Activated T-helper 9 cell treated with anti-CD3 and anti-CD28 coated beads, Interleukin-2, amount 50 U/mL, for 16 hours (primary cell): ENCODE measurements at regions not wholly inside any gene's neighbourhood (a gene's known extent, or its start where the extent isn't known, plus 50 kb on each side); places are given as distances from the start of the nearest gene placed in this dataset.

ENCODE experiments used
- DNase-seq: peaks from one replicate; pipeline ENCODE4 v3.0.0-alpha.2; 2020; ENCODE audit warnings: low read depth

- DNase-seq = no peak
These were observed 243.3 kb downstream of the ZNF674 start for GRCh38 chrX:46301903-46302302.

DNA sequence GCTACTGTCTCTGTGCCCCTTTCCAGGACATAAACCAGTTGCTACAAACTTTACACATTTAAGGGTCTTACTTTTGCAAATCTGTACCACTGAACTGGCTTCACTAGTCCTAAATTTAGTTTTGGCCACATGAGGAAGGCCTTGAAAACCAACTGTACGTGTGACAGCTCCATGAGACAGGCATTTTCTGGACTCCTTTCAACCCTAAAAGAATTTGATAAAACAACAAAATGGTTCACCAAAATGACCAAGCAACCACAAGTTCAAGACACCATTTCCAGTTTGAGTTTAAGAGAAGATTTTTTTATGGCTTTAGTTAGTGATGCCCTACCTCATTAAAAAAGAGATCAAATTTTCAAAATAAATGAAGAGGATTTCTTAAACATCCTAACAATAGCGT, 246.4 kb downstream of the ZNF674 start:
- no peak for DNase-seq

- DNase-seq = no peak
These were observed 249.3 kb downstream of the ZNF674 start for GRCh38 chrX:46295963-46296362.

DNA sequence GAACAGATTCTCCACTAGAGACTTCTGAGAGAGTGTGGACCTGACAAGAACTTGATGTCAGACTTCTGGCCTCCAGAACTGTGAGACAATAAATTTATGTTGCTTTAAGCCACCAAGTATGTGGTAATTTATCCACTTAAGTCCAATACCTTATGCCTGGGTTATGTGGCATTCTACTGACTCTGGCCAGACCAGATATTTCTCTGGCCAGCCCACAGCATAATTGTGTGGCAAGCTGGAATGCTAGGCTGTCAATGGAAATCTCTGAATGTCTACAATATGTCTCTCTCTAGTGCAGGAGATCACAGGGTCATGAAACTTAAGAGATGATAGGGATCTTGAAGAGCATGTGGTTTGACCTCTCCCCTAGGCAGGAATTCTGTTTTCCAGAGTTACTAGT, 251.0 kb downstream of the ZNF674 start:
- no peak for DNase-seq

DNA sequence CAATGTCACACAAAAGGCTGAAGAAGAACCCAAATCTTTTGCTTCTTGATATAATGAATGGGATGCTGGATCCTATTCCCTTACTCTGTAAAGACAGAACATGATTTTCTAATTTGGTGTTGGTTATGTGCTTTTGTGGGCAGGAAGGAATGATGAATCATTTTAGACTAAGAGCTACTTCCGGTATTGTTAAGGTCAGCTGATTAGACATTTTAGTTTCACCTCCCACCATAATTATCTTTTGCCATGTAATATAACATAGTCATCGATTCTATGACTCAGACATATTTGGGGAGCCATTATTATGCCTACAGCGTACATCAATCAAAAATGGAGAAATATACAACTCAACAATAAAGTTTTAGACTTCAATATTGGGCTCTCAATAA, 265.3 kb downstream of the ZNF674 start:
- DNase-seq = no peak

GRCh38 chrX:46279214-46279924, 265.9 kb downstream of the ZNF674 start:
- DNase-seq = no peak

DNA sequence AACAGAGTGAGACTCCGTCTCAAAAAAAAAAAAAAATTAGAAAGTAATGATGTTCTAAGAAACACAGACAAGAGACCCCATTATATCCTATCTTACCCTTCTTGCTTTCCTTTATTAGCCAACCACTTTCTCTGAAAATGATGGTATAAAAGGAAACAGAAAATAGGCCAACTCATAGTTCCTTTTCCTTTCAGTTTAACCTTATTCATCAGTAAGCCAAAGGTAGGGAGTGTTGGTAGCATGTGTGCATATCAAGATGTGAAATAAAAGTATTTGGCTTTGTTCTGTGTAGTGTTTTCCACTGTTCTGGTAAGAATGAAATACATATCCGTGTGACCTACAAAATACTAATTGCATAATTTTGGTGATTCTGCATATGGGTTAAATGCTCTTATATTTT, 266.6 kb downstream of the ZNF674 start:
- DNase-seq = no peak

DNA sequence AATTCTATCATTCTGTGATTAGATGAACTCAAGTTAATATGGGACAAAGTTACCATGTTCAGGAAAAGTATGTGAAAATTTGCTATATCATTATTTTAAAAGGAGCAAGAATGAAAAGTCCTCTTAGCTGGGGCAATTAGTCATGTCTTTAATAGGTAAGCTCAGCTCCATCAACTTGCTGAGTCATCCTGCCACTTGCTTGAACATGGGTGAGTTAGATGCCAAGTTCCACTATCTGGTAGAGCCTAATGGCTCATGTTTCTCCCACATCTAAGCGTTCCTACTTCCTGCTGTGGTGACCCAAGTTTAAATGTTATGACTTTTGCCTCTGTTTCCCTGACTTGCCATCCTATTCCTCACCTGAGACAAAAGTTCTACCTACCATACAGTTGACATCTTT, 276.8 kb downstream of the ZNF674 start:
- no peak for DNase-seq

GRCh38 chrX:46263494-46263893, 281.7 kb downstream of the ZNF674 start:
- no peak for DNase-seq

DNA sequence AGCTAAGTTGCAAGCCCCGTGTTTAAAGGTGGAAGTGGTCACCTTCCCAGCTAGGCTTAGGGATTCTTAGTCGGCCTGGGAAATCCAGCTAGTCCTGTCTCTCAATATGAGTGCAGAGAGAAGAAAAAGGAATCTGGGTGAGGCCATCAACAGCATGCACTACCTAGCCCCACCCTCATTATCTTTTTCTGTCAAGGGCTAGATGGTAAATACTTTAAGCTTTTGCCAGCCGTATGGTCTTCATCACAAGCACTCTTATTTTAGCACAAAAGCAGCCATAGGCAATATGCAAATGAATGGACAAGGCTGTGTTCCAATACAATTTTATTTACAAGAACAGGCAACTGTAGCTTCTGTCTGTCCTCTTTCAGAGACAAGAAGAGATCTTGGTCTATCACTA, 282.9 kb downstream of the ZNF674 start:
- DNase-seq = no peak

- no peak for DNase-seq
These were observed 284.7 kb downstream of the ZNF674 start for GRCh38 chrX:46260499-46260898.

GRCh38 chrX:46258356-46258755, 286.9 kb downstream of the ZNF674 start:
- DNase-seq = no peak

GRCh38 chrX:46257451-46257879, 287.8 kb downstream of the ZNF674 start:
- no peak for DNase-seq

DNA sequence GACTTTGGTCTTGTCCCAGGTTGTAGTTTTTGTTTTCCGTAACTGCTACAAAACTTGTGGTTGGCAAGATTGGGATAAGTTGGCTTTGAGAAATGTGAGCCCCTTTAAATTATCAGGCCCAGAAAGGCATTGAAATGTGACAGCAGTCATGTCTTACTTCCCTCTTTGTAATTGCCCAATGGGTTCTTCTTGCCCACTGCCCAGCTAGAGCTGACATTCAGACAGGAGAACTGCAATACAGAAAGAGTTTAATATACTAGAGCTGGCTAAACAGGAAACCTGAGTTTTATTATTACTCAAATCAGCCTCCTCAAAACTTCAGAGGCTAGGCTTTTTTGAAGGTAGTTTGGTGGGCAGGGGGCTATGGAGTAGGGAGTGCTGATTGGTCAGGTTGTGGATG, 288.3 kb downstream of the ZNF674 start:
- no peak for DNase-seq

DNA sequence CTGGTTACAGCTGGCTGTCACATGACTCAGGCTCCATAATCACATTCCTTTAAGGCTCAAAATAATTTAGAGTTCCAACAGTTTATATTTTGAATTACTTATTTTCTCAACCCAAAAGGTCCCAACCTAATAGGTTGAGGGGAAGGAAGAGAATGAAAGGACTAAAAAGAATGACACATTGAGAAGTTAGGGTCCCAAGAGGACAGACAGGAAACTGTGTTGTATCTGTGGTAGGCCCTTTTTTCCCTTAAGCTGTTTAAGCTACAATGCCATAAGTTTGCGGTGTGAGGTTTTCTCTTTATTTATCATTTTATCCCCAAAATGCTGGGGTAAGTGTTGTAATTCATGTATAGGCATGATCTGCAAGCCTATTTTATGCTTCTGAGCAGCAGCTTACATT, 290.2 kb downstream of the ZNF674 start:
- no peak for DNase-seq

DNA sequence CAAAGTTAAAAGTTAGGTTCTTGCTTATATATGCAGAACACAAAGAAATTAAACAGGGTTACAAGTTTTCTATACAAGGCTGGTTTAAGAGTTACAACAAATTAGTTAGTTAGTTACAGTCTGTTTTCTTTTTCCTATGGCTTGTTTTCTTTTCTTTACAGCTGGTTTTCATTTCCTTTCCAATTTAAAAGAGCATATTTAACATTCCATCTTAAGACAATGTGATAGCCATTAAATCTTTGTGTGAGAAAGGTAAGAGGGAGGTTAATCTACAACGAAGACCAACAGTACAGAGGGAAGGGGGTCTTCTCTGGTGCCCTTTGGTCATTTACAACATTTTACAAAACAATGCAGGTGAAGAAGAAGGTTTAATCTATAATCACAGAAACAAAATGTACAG, 290.6 kb downstream of the ZNF674 start:
- no peak for DNase-seq

DNA sequence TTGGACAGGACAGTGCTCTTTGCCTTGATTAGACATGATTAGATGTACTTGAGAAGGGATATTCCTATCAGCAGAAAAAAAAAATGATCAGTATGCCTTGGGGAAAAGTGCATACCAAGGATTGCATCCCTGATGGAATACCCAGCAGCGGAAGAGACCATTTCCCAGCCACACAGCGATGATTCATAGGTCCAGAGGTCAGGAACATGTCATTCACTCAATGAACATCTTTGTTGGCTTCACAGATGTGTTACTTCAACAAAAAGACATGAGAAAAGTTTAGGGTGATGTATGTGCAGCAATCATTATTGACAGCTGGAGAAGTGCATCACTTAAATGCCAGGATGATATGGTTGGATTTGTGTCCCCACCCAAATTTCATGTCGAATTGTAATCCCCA, 293.5 kb downstream of the ZNF674 start:
- no peak for DNase-seq

DNA sequence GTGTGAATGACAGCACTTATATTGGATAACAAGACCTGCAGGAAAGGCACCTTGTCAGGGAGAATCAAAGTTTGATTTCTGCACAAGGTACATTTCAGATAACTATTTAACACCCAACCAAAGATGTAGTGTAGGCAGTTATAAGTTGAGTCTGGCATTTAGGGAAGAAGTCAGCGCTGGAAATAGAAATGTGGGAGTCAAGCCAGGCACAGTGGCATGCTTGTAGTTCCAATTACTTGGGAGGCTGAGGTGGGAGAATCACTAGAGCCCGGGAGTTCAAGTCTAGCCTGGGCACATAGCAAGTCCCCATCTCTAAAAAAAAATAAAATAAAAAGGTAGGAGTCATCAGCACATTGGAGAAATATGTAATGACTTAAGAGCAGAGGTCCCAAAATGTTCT, 295.1 kb downstream of the ZNF674 start:
- DNase-seq = no peak

DNA sequence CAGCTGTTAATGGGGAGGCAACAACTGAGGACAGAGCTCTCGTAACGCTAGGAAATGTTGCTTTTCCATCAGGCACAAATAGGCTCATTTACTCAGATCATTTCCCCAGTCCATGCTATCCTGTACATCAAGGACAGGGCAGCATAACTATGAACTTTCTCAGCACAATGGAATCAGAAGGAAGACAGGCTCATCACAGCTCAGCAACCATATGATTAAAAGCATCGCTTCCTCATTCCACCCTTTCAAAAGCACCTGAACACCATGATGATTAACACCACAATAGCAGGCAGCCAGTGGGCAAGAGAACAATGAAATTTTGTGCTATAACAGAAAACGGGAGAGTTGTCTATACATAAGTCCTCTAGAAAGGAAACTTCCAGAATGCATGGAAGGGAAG, 297.8 kb downstream of the ZNF674 start:
- DNase-seq = no peak

DNA sequence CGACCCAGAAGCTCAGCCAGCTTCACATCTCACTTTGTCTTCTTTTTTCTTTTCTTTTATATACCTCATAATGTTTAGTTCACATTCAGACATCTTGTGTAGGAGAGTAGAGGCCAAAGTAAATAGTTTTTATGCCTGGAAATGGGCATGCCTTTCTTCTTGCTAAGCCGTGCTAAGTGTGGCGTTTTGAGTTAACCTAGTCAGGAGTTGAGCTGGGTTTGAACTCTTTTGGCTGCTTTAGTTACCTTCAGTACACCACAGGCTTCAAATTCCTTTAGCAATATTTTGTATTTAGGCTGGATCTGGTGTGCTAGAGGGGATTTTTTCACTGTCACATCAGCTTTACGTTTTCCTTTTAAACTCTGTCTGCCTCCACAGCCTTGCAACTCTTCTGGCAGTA, 300.8 kb downstream of the ZNF674 start:
- DNase-seq = no peak

GRCh38 chrX:46236411-46236810, 308.8 kb downstream of the ZNF674 start:
- no peak for DNase-seq

DNA sequence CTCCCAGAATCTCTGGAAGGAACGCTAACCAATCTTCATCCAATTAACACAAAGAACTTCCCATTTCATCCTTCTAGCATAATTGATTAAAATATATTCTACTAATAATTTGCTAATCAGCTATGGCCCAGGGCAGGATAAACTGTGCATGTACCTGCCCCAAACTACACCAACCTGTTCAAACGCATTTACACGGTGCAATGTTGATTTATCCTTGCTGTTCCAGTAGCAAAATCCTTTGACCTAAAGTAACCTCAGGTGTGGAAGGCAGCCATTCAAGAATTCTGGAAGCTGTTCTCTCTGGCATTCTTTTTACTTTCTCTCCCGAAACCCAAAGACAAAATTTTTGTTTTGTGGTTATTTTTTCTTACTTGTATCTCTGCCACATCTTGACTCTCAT, 309.4 kb downstream of the ZNF674 start:
- DNase-seq = no peak

DNA sequence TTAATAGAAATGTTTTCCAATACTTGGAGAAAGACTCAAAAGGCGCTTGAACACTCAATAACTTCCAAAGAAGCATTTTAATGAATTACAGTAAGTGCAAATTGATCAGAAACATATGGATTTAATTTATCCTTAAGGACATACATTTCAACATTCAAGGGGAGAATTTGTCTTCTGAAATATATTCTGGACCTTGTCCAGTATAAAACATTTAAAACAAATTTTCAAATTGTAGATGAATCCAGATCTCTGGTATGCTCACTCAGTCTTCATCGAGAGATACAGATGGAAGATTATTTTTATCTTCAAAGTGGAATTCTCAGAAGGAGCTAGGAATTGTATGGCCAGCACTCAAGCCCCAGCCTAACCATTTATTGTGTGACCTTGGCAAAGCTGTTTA, 310.4 kb downstream of the ZNF674 start:
- no peak for DNase-seq

- DNase-seq = no peak
These were observed 316.8 kb downstream of the ZNF674 start for GRCh38 chrX:46228389-46228788.

DNA sequence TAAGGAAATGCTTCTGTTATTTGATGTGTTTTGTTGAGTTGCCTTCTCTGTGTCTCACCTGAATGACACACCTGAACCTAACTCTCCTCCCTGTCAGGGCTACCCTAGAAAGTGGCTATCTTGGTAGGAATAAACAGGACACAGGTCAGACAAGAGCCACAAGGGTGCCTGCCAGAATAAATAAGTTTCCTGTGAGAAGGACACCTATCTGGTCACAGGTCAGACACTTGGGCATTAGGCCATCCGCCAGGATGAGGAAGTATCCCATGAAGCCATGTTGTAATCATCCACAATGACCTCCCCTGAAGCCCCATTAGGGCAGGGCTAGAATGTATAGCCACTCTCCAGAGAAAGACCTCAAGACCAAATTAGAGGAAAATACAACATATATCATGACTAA, 318.8 kb downstream of the ZNF674 start:
- no peak for DNase-seq
